ENCODE measurements at regions not wholly inside any gene's neighbourhood (a gene's known extent, or its start where the extent isn't known, plus 50 kb on each side); places are given as distances from the start of the nearest gene placed in this dataset.

GRCh38 chr10:123479640-123480039 is 186.5 kb upstream of the GPR26 start:
- TF ChIP-seq SPI1 (IDR thresholded peaks at IDR 0.05; ENCODE audit: borderline replicate concordance, low read depth) = no peak
- TF ChIP-seq, protein P1, sequence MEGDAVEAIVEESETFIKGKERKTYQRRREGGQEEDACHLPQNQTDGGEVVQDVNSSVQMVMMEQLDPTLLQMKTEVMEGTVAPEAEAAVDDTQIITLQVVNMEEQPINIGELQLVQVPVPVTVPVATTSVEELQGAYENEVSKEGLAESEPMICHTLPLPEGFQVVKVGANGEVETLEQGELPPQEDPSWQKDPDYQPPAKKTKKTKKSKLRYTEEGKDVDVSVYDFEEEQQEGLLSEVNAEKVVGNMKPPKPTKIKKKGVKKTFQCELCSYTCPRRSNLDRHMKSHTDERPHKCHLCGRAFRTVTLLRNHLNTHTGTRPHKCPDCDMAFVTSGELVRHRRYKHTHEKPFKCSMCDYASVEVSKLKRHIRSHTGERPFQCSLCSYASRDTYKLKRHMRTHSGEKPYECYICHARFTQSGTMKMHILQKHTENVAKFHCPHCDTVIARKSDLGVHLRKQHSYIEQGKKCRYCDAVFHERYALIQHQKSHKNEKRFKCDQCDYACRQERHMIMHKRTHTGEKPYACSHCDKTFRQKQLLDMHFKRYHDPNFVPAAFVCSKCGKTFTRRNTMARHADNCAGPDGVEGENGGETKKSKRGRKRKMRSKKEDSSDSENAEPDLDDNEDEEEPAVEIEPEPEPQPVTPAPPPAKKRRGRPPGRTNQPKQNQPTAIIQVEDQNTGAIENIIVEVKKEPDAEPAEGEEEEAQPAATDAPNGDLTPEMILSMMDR (IDR thresholded peaks at IDR 0.05; ENCODE audit: insufficient read depth, low read length) = no peak
